Ascending aorta (tissue), 2 donors: ENCODE measurements at regions not wholly inside any gene's neighbourhood (a gene's known extent, or its start where the extent isn't known, plus 50 kb on each side); places are given as distances from the start of the nearest gene placed in this dataset.

Experiments used
- DNase-seq, 2 donors: peaks; one replicate each; pipeline ENCODE4 v3.0.0-alpha.2; 2019; ENCODE audit warnings: low spot score in 2 of 2
- H3K27ac ChIP-seq, 2 donors: fragments of 200-600 bp; sonication (generic); one replicate each; pipeline ENCODE4 v1.5.1; 2016 to 2017; ENCODE audit warnings: mild to moderate bottlenecking in 1 of 2
- H3K27me3 ChIP-seq: fragments of 200-600 bp; sonication (generic); one replicate; pipeline ENCODE4 v1.5.1; 2017
- H3K36me3 ChIP-seq, 2 donors: fragments of 200-600 bp; sonication (generic); one replicate each; pipeline ENCODE4 v1.5.1; 2016
- H3K4me1 ChIP-seq, 2 donors: fragments of 200-600 bp; sonication (generic); one replicate each; pipeline ENCODE4 v1.5.1; 2016 to 2017; ENCODE audit warnings: mild to moderate bottlenecking in 1 of 2
- H3K4me3 ChIP-seq, 2 donors: fragments of 200-600 bp; sonication (generic); one replicate each; pipeline ENCODE4 v1.5.1; 2016 to 2017; ENCODE audit warnings: mild to moderate bottlenecking in 1 of 2
- H3K9me3 ChIP-seq, 2 donors: fragments of 200-600 bp; sonication (generic); one replicate each; pipeline ENCODE4 v1.5.1; 2016
- CTCF ChIP-seq, 3 experiments: fragments of 200-600 bp in 2 of 3; fragments of 450-650 bp in 1 of 3; sonication (generic) in 2 of 3; IDR thresholded peaks; one replicate each; pipeline ENCODE4 v1.5.1; 2016 to 2019; ENCODE audit warnings: antibody characterized with exemption in 3 of 3, mild to moderate bottlenecking in 1 of 3, moderate library complexity in 1 of 3
- intact Hi-C: fragments of 100-400 bp; cut with DNase I; formaldehyde crosslinking; loops from one replicate; pipeline ENCODE4 v1.15.1; 2023

- TF ChIP-seq CTCF (IDR thresholded peaks at IDR 0.05), result no peak
- Histone ChIP-seq H3K36me3 (no peaks in the 10 kb centered on the region), H3K4me1 (no peaks in the 10 kb centered on the region), H3K27ac (no peak overlapping the region), H3K27me3 (no peaks in the 10 kb centered on the region), H3K4me3 (no peak overlapping the region), H3K9me3 (peaks cover 0 to 6% of the 10 kb centered on the region in 2 donors)
- intact Hi-C loops, result loop anchor here (10.0 kb wide), 1 partner anchor 295 kb away; no protein-coding TSS in a partner anchor
- no peak for DNase-seq
Measured at GRCh38 chr6:137999815-138000214, 107.4 kb downstream of the PERP start.

DNA sequence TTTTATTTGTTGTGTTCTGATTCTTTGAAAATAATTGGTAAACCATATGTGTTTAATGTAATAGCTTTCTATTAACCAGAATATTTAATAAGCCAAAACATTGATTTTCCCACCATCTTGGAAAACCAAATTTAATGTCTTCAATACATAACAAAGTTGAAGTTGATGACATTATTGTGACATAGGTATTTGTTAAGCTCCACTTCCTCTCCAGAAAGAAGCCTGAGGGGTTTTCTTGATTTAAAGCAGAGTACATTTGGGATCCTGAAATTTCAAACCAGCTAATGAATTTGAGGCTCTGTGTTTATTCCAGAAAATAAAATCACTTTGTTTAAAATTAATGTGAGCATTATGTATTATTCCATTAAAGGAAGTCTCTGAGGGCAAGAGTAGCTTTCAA lies 106.3 kb downstream of the PERP start:
- no peaks in the 10 kb centered on the region for H3K27me3 ChIP-seq
- DNase-seq, result no peak
- no peaks in the 10 kb centered on the region for H3K4me1 ChIP-seq
- no peak for TF ChIP-seq CTCF (IDR thresholded peaks at IDR 0.05)
- H3K4me3 ChIP-seq, result no peak overlapping the region
- peaks cover 0 to 6% of the 10 kb centered on the region in 2 donors for H3K9me3 ChIP-seq
- H3K27ac ChIP-seq, result no peak overlapping the region
- H3K36me3 ChIP-seq, result no peaks in the 10 kb centered on the region
- intact Hi-C loops, result loop anchor here (1.0 to 10.0 kb wide), 2 partner anchors 108 to 296 kb away; no protein-coding TSS in a partner anchor

DNA sequence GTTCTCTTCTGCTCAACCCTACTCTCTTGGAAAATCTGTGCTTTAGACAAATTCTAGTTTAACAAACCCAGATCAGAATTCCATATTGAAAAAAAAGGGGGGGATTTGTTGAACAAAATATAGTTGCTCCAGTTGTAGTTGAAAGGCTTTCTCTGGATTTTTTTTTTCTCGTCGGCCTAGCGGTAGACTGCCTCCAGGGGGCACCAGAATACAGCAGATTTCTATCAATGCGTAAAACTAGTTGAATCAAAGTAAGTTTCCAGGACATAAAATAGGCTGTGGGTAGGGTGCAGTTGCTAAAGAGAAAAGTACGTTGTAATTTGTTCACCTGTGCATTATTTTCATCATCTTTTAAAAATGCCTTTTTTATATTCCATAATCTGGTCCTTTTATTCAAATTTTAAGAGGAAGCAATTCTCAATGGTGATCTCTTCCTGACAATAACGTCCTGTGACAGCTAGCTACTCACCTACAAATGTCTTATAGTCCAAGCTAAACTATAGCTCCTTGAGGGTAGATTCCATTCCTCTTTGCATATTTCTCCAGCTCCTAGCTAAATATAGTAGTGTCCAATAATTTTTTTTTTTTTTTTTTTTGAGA lies 105.4 kb downstream of the PERP start:
- Histone ChIP-seq H3K9me3 (peaks cover 0 to 6% of the 10 kb centered on the region in 2 donors), H3K4me1 (no peaks in the 10 kb centered on the region), H3K27ac (no peak overlapping the region), H3K27me3 (no peaks in the 10 kb centered on the region), H3K36me3 (no peaks in the 10 kb centered on the region), H3K4me3 (no peak overlapping the region)
- DNase-seq, result peak in 1 of 2 donors; percentile 69
- intact Hi-C loops, result loop anchor here (1.0 to 10.0 kb wide), 2 partner anchors 107 to 297 kb away; no protein-coding TSS in a partner anchor
- peak; percentile 49 to 86 (median 74) for TF ChIP-seq CTCF (IDR thresholded peaks at IDR 0.05)

DNA sequence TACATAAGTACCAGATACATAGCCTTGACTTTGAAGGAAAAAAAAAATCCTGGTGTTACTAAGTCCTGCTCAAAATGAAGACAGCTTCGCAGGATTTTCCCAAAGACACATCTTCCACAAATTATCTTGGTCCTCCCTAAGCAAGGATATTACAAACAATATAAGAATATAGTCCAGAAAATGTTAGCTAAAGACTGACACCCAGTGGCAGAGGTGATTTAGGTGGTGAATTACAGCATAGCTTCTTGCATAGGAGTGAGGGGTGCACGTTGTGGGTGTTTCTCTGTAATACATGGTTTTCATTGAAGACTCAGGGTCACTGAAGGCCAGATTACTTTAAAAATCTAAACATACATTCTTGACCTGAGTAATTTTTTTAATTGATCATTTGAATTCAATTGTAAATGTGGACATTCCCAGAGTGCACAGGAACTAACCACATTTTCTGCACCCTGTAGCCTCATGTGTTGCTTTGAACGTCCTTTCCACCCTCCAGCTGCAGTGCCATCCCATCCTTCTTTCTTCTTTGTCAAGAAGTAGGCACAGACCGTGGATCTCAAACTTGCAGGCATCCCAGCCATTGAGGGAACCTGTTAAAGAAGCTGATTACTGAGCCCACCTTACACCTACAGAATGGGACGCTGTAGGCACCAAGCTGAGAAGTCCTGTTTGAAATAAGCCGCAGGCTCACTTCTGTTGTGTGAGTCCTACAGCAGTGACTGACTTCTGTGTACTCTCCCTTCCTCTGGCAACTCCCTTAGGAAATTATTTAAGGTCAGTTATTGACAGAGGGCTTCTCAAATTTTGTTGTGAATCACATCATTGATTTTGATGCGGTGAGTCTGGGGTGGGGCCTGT lies 102.6 kb downstream of the PERP start:
- no peaks in the 10 kb centered on the region for H3K9me3 ChIP-seq
- no peaks in the 10 kb centered on the region for H3K27me3 ChIP-seq
- TF ChIP-seq CTCF (IDR thresholded peaks at IDR 0.05), result peak in 1 of 3 experiments; percentile 45
- no peaks in the 10 kb centered on the region for H3K36me3 ChIP-seq
- DNase-seq, result no peak
- intact Hi-C loops, result loop anchor here (10.0 kb wide), 1 partner anchor 300 kb away; no protein-coding TSS in a partner anchor
- H3K4me3 ChIP-seq, result no peak overlapping the region
- no peak overlapping the region for H3K27ac ChIP-seq
- H3K4me1 ChIP-seq, result no peaks in the 10 kb centered on the region

- Histone ChIP-seq H3K4me3 (no peak overlapping the region), H3K36me3 (no peaks in the 10 kb centered on the region), H3K9me3 (no peaks in the 10 kb centered on the region), H3K27ac (no peak overlapping the region), H3K27me3 (no peaks in the 10 kb centered on the region), H3K4me1 (no peaks in the 10 kb centered on the region)
- DNase-seq, result no peak
- no peak for TF ChIP-seq CTCF (IDR thresholded peaks at IDR 0.05)
- intact Hi-C loops, result loop anchor here (10.0 kb wide), 1 partner anchor 301 kb away; no protein-coding TSS in a partner anchor
Measured at GRCh38 chr6:138005846-138006245, 101.4 kb downstream of the PERP start.
